ENCODE measurements at regions not wholly inside any gene's neighbourhood (a gene's known extent, or its start where the extent isn't known, plus 50 kb on each side); places are given as distances from the start of the nearest gene placed in this dataset.

DNA sequence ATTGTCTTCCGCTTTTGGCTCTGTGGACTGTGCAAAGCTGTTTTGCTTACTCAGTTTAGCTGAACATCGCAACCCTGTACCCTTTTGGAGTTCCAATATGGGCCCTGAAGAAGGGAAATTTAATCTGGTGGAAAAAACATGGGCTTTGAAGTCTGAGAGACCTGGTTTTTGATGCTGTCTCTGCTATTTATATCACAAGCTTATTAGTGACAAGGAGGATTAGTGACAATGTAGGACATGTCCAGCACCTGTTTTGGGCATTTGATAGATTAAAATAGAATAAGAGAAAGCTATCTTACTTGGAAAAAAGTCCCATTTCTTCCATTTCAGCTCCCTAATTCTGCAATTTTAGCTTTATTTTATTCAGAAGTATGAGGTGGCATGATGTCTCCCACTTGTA is 417.3 kb downstream of the SPRY1 start:
- Histone ChIP-seq H3K4me3 (ENCODE audit: low read length in 3 of 3) (no peak overlapping the region), H3K9ac (ENCODE audit: low read length in 3 of 3) (no peak overlapping the region), H3K27ac (ENCODE audit: low read depth in 2 of 2, low read length in 2 of 2) (no peak overlapping the region), H3K9me3 (ENCODE audit: control insufficient read depth in 2 of 3, insufficient read depth in 1 of 3, low read length in 3 of 3) (no peaks in the 10 kb centered on the region), H3K36me3 (ENCODE audit: control insufficient read depth in 2 of 3, insufficient read depth in 3 of 3, low read length in 3 of 3) (no peaks in the 10 kb centered on the region), H3K27me3 (ENCODE audit: control insufficient read depth, insufficient read depth, low read length) (no peaks in the 10 kb centered on the region), H3K4me1 (ENCODE audit: control insufficient read depth in 2 of 3, insufficient read depth in 2 of 3, low read depth in 1 of 3, low read length in 3 of 3) (no peaks in the 10 kb centered on the region)
- no peak for DNase-seq
- no peak for FAIRE-seq
- intact Hi-C loops (cut with DNase I), result no loop called here
- TF ChIP-seq, protein P1, sequence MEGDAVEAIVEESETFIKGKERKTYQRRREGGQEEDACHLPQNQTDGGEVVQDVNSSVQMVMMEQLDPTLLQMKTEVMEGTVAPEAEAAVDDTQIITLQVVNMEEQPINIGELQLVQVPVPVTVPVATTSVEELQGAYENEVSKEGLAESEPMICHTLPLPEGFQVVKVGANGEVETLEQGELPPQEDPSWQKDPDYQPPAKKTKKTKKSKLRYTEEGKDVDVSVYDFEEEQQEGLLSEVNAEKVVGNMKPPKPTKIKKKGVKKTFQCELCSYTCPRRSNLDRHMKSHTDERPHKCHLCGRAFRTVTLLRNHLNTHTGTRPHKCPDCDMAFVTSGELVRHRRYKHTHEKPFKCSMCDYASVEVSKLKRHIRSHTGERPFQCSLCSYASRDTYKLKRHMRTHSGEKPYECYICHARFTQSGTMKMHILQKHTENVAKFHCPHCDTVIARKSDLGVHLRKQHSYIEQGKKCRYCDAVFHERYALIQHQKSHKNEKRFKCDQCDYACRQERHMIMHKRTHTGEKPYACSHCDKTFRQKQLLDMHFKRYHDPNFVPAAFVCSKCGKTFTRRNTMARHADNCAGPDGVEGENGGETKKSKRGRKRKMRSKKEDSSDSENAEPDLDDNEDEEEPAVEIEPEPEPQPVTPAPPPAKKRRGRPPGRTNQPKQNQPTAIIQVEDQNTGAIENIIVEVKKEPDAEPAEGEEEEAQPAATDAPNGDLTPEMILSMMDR (IDR thresholded peaks at IDR 0.05; ENCODE audit: borderline replicate concordance, extremely low read depth, insufficient read depth), result no peak

DNA sequence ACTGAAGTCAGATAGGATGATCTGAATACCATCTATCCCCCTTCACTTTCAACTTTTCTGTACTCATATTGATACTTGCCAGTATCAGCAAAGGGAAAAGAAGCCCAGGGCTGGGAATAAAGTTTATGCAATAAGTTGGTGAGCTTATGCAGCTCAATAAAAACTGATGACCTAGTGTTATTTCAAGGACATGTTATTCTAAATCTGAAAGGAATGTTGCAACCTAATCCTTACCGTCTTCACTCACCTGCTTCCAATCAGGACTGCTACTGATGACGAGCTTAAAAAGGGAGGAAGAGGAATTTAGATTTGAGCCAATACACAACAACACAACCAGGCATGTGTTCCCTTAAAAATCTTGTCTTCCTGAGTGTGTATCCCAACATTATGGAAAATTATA is 419.9 kb downstream of the SPRY1 start:
- Histone ChIP-seq H3K36me3 (ENCODE audit: control insufficient read depth in 2 of 3, insufficient read depth in 3 of 3, low read length in 3 of 3) (no peaks in the 10 kb centered on the region), H3K9ac (ENCODE audit: low read length in 3 of 3) (no peak overlapping the region), H3K27ac (ENCODE audit: low read depth in 2 of 2, low read length in 2 of 2) (no peak overlapping the region), H3K4me3 (ENCODE audit: low read length in 3 of 3) (no peak overlapping the region), H3K4me1 (ENCODE audit: control insufficient read depth in 2 of 3, insufficient read depth in 2 of 3, low read depth in 1 of 3, low read length in 3 of 3) (no peaks in the 10 kb centered on the region), H3K27me3 (ENCODE audit: control insufficient read depth, insufficient read depth, low read length) (no peaks in the 10 kb centered on the region), H3K9me3 (ENCODE audit: control insufficient read depth in 2 of 3, insufficient read depth in 1 of 3, low read length in 3 of 3) (no peaks in the 10 kb centered on the region)
- DNase-seq (no peak), FAIRE-seq (no peak)
- TF ChIP-seq, protein P1 (IDR thresholded peaks at IDR 0.05; ENCODE audit: borderline replicate concordance, extremely low read depth, insufficient read depth), result no peak
- intact Hi-C loops (cut with DNase I), result no loop called here

DNA sequence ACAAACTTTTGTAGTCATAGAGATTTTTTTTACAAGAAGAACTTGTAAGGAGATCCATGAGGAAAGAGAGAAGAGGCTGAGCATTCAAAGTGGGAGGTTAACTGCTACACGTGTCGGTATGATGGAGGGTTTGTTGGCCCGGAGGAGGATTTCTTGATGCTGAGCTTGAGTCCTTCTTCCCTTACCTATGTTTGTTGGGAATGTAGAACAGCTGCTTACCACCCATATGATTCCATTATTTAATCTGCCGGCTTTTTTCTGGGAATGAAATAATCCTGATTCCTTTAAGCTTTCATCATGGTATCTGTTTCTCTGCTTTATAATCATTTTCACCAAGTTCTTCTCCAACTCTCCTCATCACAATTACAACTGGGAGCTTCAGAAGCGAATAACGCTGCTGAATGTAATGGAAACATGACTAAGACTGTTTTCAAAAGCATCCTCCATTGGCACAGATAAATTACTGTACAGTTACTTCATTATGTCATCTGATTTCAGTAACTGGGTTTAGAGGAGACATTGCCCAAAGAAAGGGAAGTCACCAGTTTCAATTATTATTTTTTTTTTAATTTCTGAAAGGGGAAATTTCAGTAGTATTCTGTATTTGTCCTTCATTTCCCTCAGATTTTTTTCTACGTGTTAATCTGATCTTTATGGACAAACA is 420.6 kb downstream of the SPRY1 start:
- DNase-seq, result no peak
- Histone ChIP-seq H3K4me3 (ENCODE audit: low read length in 3 of 3) (no peak overlapping the region), H3K9me3 (ENCODE audit: control insufficient read depth in 2 of 3, insufficient read depth in 1 of 3, low read length in 3 of 3) (no peaks in the 10 kb centered on the region), H3K4me1 (ENCODE audit: control insufficient read depth in 2 of 3, insufficient read depth in 2 of 3, low read depth in 1 of 3, low read length in 3 of 3) (no peaks in the 10 kb centered on the region), H3K36me3 (ENCODE audit: control insufficient read depth in 2 of 3, insufficient read depth in 3 of 3, low read length in 3 of 3) (no peaks in the 10 kb centered on the region), H3K27ac (ENCODE audit: low read depth in 2 of 2, low read length in 2 of 2) (no peak overlapping the region), H3K9ac (ENCODE audit: low read length in 3 of 3) (no peak overlapping the region), H3K27me3 (ENCODE audit: control insufficient read depth, insufficient read depth, low read length) (no peaks in the 10 kb centered on the region)
- intact Hi-C loops (cut with DNase I), result no loop called here
- FAIRE-seq, result no peak
- TF ChIP-seq, protein P1 (IDR thresholded peaks at IDR 0.05; ENCODE audit: borderline replicate concordance, extremely low read depth, insufficient read depth), result no peak
